SK-N-SH (cell line): ENCODE measurements at regions not wholly inside any gene's neighbourhood (a gene's known extent, or its start where the extent isn't known, plus 50 kb on each side); places are given as distances from the start of the nearest gene placed in this dataset.

Experiments used
- CTCF ChIA-PET: fragments of 300-600, 350-600 bp; formaldehyde crosslinking; extraction: SDS; loops from one replicate; lab custom pipeline; 2021; lab: Yijun Ruan, JAX
- POLR2A ChIA-PET: fragments of 350-600 bp; sonication (Branson Sonifier 250); formaldehyde crosslinking; extraction: SDS; loops from one replicate; lab custom pipeline; 2020; ENCODE audit warnings: antibody characterized with exemption, inconsistent platforms; lab: Yijun Ruan, JAX
- DNase-seq: peaks from one replicate; pipeline ENCODE4 v3.0.0; 2012
- H2AFZ ChIP-seq: fragments of 200-600 bp; sonication (generic); 2 replicates; pipeline ENCODE4 v1.8.1; 2016; ENCODE audit warnings: antibody characterized with exemption, mild to moderate bottlenecking, low read depth
- H3F3A ChIP-seq: fragments of 200-600 bp; sonication (generic); replicated peaks from 2 replicates; pipeline ENCODE3; 2016; ENCODE audit warnings: antibody characterized with exemption, mild to moderate bottlenecking; ENCODE audit not compliant: insufficient read depth
- H3K27ac ChIP-seq, 2 experiments: fragments of 200-500 bp in 1 of 2; fragments of 200-600 bp in 1 of 2; sonication (Bioruptor generic) in 1 of 2; sonication (generic), shearing (Covaris generic) in 1 of 2; 2 replicates each; pipeline versions ENCODE4 v1.5.1 to v1.6.1; 2014 to 2016; ENCODE audit warnings: low read depth in 2 of 2, inconsistent platforms in 1 of 2, low read length in 1 of 2, mild to moderate bottlenecking in 1 of 2, mixed read lengths in 1 of 2
- H3K27me3 ChIP-seq: fragments of 200-600 bp; sonication (generic), shearing (Covaris generic); 2 replicates; pipeline ENCODE4 v1.6.1; 2016; ENCODE audit warnings: mixed run types; ENCODE audit not compliant: insufficient read depth
- H3K36me3 ChIP-seq, 2 experiments: fragments of 200-500 bp in 1 of 2; fragments of 200-600 bp in 1 of 2; sonication (Bioruptor generic) in 1 of 2; sonication (generic) in 1 of 2; replicated peaks in 1 of 2; 2 replicates each; pipeline versions ENCODE3 to v1.5.1; 2014 to 2016; ENCODE audit warnings: low read length in 1 of 2, mild to moderate bottlenecking in 1 of 2; ENCODE audit not compliant: insufficient read depth in 2 of 2, control insufficient read depth in 1 of 2
- H3K4me1 ChIP-seq, 2 experiments: fragments of 200-500 bp in 1 of 2; fragments of 200-600 bp in 1 of 2; sonication (Bioruptor generic) in 1 of 2; sonication (generic), shearing (Covaris generic) in 1 of 2; 2 replicates each; pipeline versions ENCODE4 v1.5.1 to v1.6.1; 2014 to 2016; ENCODE audit warnings: low read depth in 1 of 2, low read length in 1 of 2, mixed run types in 1 of 2; ENCODE audit not compliant: insufficient read depth in 2 of 2, control insufficient read depth in 1 of 2
- H3K4me2 ChIP-seq: fragments of 200-600 bp; sonication (generic), shearing (Covaris generic); 2 replicates; pipeline ENCODE4 v1.6.1; 2017; ENCODE audit warnings: mixed run types
- H3K4me3 ChIP-seq, 2 experiments: fragments of 200-500 bp in 1 of 2; fragments of 200-600 bp in 1 of 2; sonication (Bioruptor generic) in 1 of 2; sonication (generic), shearing (Covaris generic) in 1 of 2; 2 replicates each; pipeline versions ENCODE4 v1.5.1 to v1.8.1; 2014 to 2016; ENCODE audit warnings: low read depth in 2 of 2, inconsistent platforms in 1 of 2, low read length in 1 of 2, mild to moderate bottlenecking in 1 of 2, mixed read lengths in 1 of 2, moderate library complexity in 1 of 2
- H3K79me2 ChIP-seq: fragments of 200-600 bp; sonication (generic); 2 replicates; pipeline ENCODE4 v1.8.1; 2017; ENCODE audit warnings: mild to moderate bottlenecking; ENCODE audit not compliant: insufficient read depth
- H3K9ac ChIP-seq: fragments of 200-600 bp; sonication (generic); 2 replicates; pipeline ENCODE4 v1.6.1; 2017; ENCODE audit warnings: mixed run types
- H3K9me2 ChIP-seq: fragments of 200-600 bp; sonication (generic); 2 replicates; pipeline ENCODE4 v1.6.1; 2017; ENCODE audit warnings: mixed run types
- H3K9me3 ChIP-seq: fragments of 200-600 bp; sonication (generic); 2 replicates; pipeline ENCODE4 v1.6.1; 2017; ENCODE audit warnings: mixed run types, mild to moderate bottlenecking, moderate library complexity
- H4K20me1 ChIP-seq: fragments of 200-600 bp; sonication (generic); 2 replicates; pipeline ENCODE4 v1.6.1; 2017; ENCODE audit warnings: mild to moderate bottlenecking, mixed run types; ENCODE audit not compliant: insufficient read depth
- CHD2 ChIP-seq: fragments of 150-350 bp; IDR thresholded peaks from 2 replicates; pipeline ENCODE4 v1.6.1; 2018; ENCODE audit warnings: low read length; ENCODE audit not compliant: partially characterized antibody
- CTCF ChIP-seq: fragments of 200-600 bp; sonication (generic); IDR thresholded peaks from 2 replicates; pipeline ENCODE4 v1.6.1; 2017; ENCODE audit warnings: antibody characterized with exemption, mild to moderate bottlenecking, moderate library complexity
- EP300 ChIP-seq, 2 experiments: IDR thresholded peaks; 2 replicates each; pipeline versions ENCODE4 v1.4.0 to v1.6.1; 2012; ENCODE audit warnings: borderline replicate concordance in 1 of 2, low read depth in 1 of 2, low read length in 1 of 2
- FOXJ3 ChIP-seq: sonication (generic); formaldehyde crosslinking; IDR thresholded peaks from 2 replicates; pipeline ENCODE4 v1.5.1; 2020; ENCODE audit warnings: mild to moderate bottlenecking, missing genetic modification reagents
- FOXM1 ChIP-seq: IDR thresholded peaks from 2 replicates; pipeline ENCODE4 v1.4.0; 2012; ENCODE audit warnings: low read depth, mild to moderate bottlenecking
- GABPA ChIP-seq: IDR thresholded peaks from 2 replicates; pipeline ENCODE4 v1.4.0; 2012; ENCODE audit warnings: low read depth, mild to moderate bottlenecking
- GATA2 ChIP-seq: sonication (generic); formaldehyde crosslinking; IDR thresholded peaks from 2 replicates; pipeline ENCODE4 v1.5.0; 2020; ENCODE audit warnings: mild to moderate bottlenecking, missing genetic modification reagents
- IRF3 ChIP-seq: fragments of 150-350 bp; IDR thresholded peaks from 2 replicates; pipeline ENCODE4 v1.6.1; 2016; ENCODE audit warnings: mild to moderate bottlenecking, low read depth, low read length
- MAX ChIP-seq: IDR thresholded peaks from 2 replicates; pipeline ENCODE4 v1.4.0; 2012; ENCODE audit warnings: low read depth
- MEF2A ChIP-seq: IDR thresholded peaks from 2 replicates; pipeline ENCODE4 v1.4.0; 2012; ENCODE audit warnings: low read depth, borderline replicate concordance
- MXI1 ChIP-seq: IDR thresholded peaks from 2 replicates; pipeline ENCODE4 v1.6.1; 2012; ENCODE audit warnings: mild to moderate bottlenecking, low read depth, low read length, improper control_type of control experiment
- NRF1 ChIP-seq: IDR thresholded peaks from 2 replicates; pipeline ENCODE4 v1.6.1; 2012; ENCODE audit warnings: low read depth, mild to moderate bottlenecking, low read length
- PBX3 ChIP-seq: IDR thresholded peaks from 2 replicates; pipeline ENCODE4; 2012
- POLR2AphosphoS5 ChIP-seq: IDR thresholded peaks from 2 replicates; pipeline ENCODE4 v1.6.1; 2012; ENCODE audit warnings: low read depth, low read length
- REST ChIP-seq: IDR thresholded peaks from 2 replicates; pipeline ENCODE4 v1.6.1; 2012; ENCODE audit warnings: mild to moderate bottlenecking, low read depth, low read length, moderate library complexity
- SMC3 ChIP-seq: IDR thresholded peaks from 2 replicates; pipeline ENCODE4 v1.6.1; 2012; ENCODE audit warnings: low read depth, low read length, improper control_type of control experiment
- TAF1 ChIP-seq: IDR thresholded peaks from 2 replicates; pipeline ENCODE4 v1.6.1; 2012; ENCODE audit warnings: low read depth, mild to moderate bottlenecking, low read length, moderate library complexity, borderline replicate concordance
- TCF12 ChIP-seq: IDR thresholded peaks from 2 replicates; pipeline ENCODE4 v1.4.0; 2012
- USF1 ChIP-seq: IDR thresholded peaks from 2 replicates; pipeline ENCODE4 v1.4.0; 2012; ENCODE audit warnings: low read depth, borderline replicate concordance
- YY1 ChIP-seq: IDR thresholded peaks from 2 replicates; pipeline ENCODE4 v1.4.0; 2012; ENCODE audit warnings: low read depth, mild to moderate bottlenecking
- WGBS: methylation state at CpG from one replicate; pipeline ENCODE4 v1.1.6; 2017; ENCODE audit warnings: low lambda C conversion rate; 5-methylcytosine and 5-hydroxymethylcytosine counted together

GRCh38 chr9:87421734-87422133, 75.9 kb upstream of the DAPK1 start:
- no peak for TF ChIP-seq MAX
- no peak for TF ChIP-seq EP300 (IDR thresholded peaks at IDR 0.05; ENCODE audit: borderline replicate concordance in 1 of 2, low read depth in 1 of 2, low read length in 1 of 2)
- TF ChIP-seq FOXM1, result no peak
- no peak for TF ChIP-seq CTCF
- TF ChIP-seq YY1, result no peak
- TF ChIP-seq USF1, result no peak
- no peak for TF ChIP-seq PBX3
- TF ChIP-seq NRF1, result no peak
- no peak for TF ChIP-seq GABPA
- no peak for TF ChIP-seq REST
- TF ChIP-seq TCF12, result no peak
- TF ChIP-seq TAF1, result no peak
- no peak for TF ChIP-seq IRF3
- no peak for TF ChIP-seq MXI1
- no peak for TF ChIP-seq CHD2
- TF ChIP-seq FOXJ3 (CRISPR knock-in tag), result no peak
- TF ChIP-seq GATA2 (CRISPR knock-in tag), result no peak
- TF ChIP-seq SMC3, result no peak
- no peak for TF ChIP-seq POLR2AphosphoS5
- TF ChIP-seq MEF2A, result no peak
- Histone ChIP-seq H3K27ac (no peak overlapping the region), H3K4me2 (no peak overlapping the region), H3F3A (no peaks in the 10 kb centered on the region), H3K9me2 (no peaks in the 10 kb centered on the region), H3K27me3 (no peaks in the 10 kb centered on the region), H3K79me2 (no peaks in the 10 kb centered on the region), H3K4me3 (no peak overlapping the region), H3K4me1 (no peaks in the 10 kb centered on the region), H4K20me1 (no peaks in the 10 kb centered on the region), H3K36me3 (no peaks in the 10 kb centered on the region), H3K9me3 (no peaks in the 10 kb centered on the region), H2AFZ (no peak overlapping the region), H3K9ac (no peak overlapping the region)
- DNase-seq, result no peak
- CTCF ChIA-PET, result no interaction called here
- WGBS, result 32% methylated on average over 3 of the region's 3 CpGs
- POLR2A ChIA-PET, result no interaction called here
